OCI-LY7 (cell line): ENCODE measurements at regions not wholly inside any gene's neighbourhood (a gene's known extent, or its start where the extent isn't known, plus 50 kb on each side); places are given as distances from the start of the nearest gene placed in this dataset.

Source experiments
- BruUV-seq: library from RNA; stranded (reverse); fragments of 400-500 nt; replicated peaks from 2 replicates; lab custom pipeline; 2021; lab: Mats Ljungman, UMichigan
- CTCF ChIA-PET: fragments of 300-600 bp; sonication (Branson Sonifier 250); formaldehyde crosslinking; loops from one replicate; lab custom pipeline; 2022; ENCODE audit warnings: antibody characterized with exemption; ENCODE audit not compliant: unreplicated experiment; lab: Charles Lee
- POLR2A ChIA-PET: fragments of 300-600 bp; sonication (Branson Sonifier 250); formaldehyde crosslinking; loops from one replicate; lab custom pipeline; 2022; ENCODE audit warnings: antibody characterized with exemption; lab: Charles Lee
- DNase-seq: peaks from one replicate; pipeline ENCODE4 v3.0.0-alpha.2; 2015; ENCODE audit warnings: low spot score
- H2AFZ ChIP-seq: fragments of 200-600 bp; sonication (generic), shearing (Covaris generic); 2 replicates; pipeline ENCODE4 v1.6.1; 2014; ENCODE audit warnings: mild to moderate bottlenecking, antibody characterized with exemption, low read length, moderate library complexity
- H3K27ac ChIP-seq: fragments of 200-600 bp; sonication (generic); 2 replicates; pipeline ENCODE4 v1.5.1; 2014; ENCODE audit warnings: mixed run types, low read depth, mild to moderate bottlenecking, moderate library complexity, low read length, inconsistent platforms; ENCODE audit not compliant: poor library complexity, severe bottlenecking
- H3K36me3 ChIP-seq: fragments of 200-600 bp; sonication (generic); 2 replicates; pipeline ENCODE4 v1.6.1; 2014; ENCODE audit warnings: mild to moderate bottlenecking, antibody characterized with exemption, low read length, moderate library complexity, mixed read lengths; ENCODE audit not compliant: insufficient read depth
- H3K4me1 ChIP-seq: fragments of 200-600 bp; sonication (generic); 2 replicates; pipeline ENCODE4 v1.5.1; 2014; ENCODE audit warnings: mild to moderate bottlenecking, low read length; ENCODE audit not compliant: insufficient read depth, poor library complexity, severe bottlenecking
- H3K4me2 ChIP-seq: fragments of 200-600 bp; sonication (generic); 2 replicates; pipeline ENCODE4 v1.6.1; 2014; ENCODE audit warnings: mild to moderate bottlenecking, low read length
- H3K4me3 ChIP-seq: fragments of 200-600 bp; sonication (generic); 2 replicates; pipeline ENCODE4 v1.5.1; 2014; ENCODE audit warnings: mild to moderate bottlenecking, low read depth, low read length; ENCODE audit not compliant: poor library complexity, severe bottlenecking
- H3K79me2 ChIP-seq: fragments of 200-600 bp; sonication (generic); 2 replicates; pipeline ENCODE4 v1.6.1; 2016; ENCODE audit warnings: low read depth, mild to moderate bottlenecking, low read length, moderate library complexity, mixed read lengths; ENCODE audit not compliant: insufficient read depth
- H3K9me2 ChIP-seq: fragments of 200-600 bp; sonication (generic); 2 replicates; pipeline ENCODE4 v1.6.1; 2016; ENCODE audit warnings: mild to moderate bottlenecking, low read length, mixed read lengths; ENCODE audit not compliant: insufficient read depth
- H3K9me3 ChIP-seq: fragments of 200-600 bp; sonication (generic); 2 replicates; pipeline ENCODE4 v1.6.1; 2014; ENCODE audit warnings: mild to moderate bottlenecking, mixed run types, low read length, mixed read lengths
- H4K20me1 ChIP-seq: fragments of 200-600 bp; sonication (generic); 2 replicates; pipeline ENCODE4 v1.6.1; 2014; ENCODE audit warnings: mild to moderate bottlenecking, antibody characterized with exemption, low read length, moderate library complexity, mixed read lengths; ENCODE audit not compliant: insufficient read depth
- CTCF ChIP-seq: fragments of 200-600 bp; sonication (generic); conservative IDR thresholded peaks from 2 replicates; pipeline ENCODE4 v1.5.1; 2014; ENCODE audit warnings: mild to moderate bottlenecking, antibody characterized with exemption, low read length, moderate library complexity, mixed read lengths
- EZH2phosphoT487 ChIP-seq: fragments of 200-600 bp; sonication (generic); IDR thresholded peaks from 2 replicates; pipeline ENCODE4 v1.6.1; 2018; ENCODE audit warnings: low read depth, borderline replicate concordance, mild to moderate bottlenecking, mixed run types, antibody characterized with exemption, low read length, moderate library complexity, mixed read lengths
- intact Hi-C: fragments of 100-400 bp; cut with micrococcal nuclease; formaldehyde crosslinking; loops from one replicate; pipeline ENCODE4 v1.10.0; 2022; ENCODE audit not compliant: unreplicated experiment

GRCh38 chr2:59889305-59889704 is 664.1 kb downstream of the BCL11A start:
- Histone ChIP-seq H3K4me3 (no peak overlapping the region), H3K79me2 (no peaks in the 10 kb centered on the region), H4K20me1 (no peaks in the 10 kb centered on the region), H2AFZ (no peak overlapping the region), H3K27ac (no peak overlapping the region), H3K9me3 (no peaks in the 10 kb centered on the region), H3K4me1 (peaks cover 25% of the 10 kb centered on the region), H3K9me2 (no peaks in the 10 kb centered on the region), H3K4me2 (no peak overlapping the region), H3K36me3 (no peaks in the 10 kb centered on the region)
- CTCF ChIA-PET = no interaction called here
- POLR2A ChIA-PET = interaction anchor here (0.7 kb wide), 1 partner anchor 557 kb away, joined by 3 read pairs; no protein-coding TSS in a partner anchor
- intact Hi-C loops = loop anchor here (2.0 to 10.0 kb wide), 2 partner anchors 425 to 659 kb away; no protein-coding TSS in a partner anchor
- TF ChIP-seq EZH2phosphoT487 (no peak), CTCF (no peak)
- no TSS peak for BruUV-seq
- DNase-seq = no peak

- POLR2A ChIA-PET = interaction anchor here (0.5 to 1.5 kb wide), 4 partner anchors 9 to 661 kb away, joined by 3 to 6 read pairs (median 5); no protein-coding TSS in a partner anchor
Observed at GRCh38 chr2:59888706-59889105, 664.7 kb downstream of the BCL11A start.

More at GRCh38 chr2:59888706-59889105, 664.7 kb downstream of the BCL11A start:
- no peaks in the 10 kb centered on the region for H3K9me3 ChIP-seq
- peaks cover 25% of the 10 kb centered on the region for H3K4me1 ChIP-seq
- intact Hi-C loops = loop anchor here (2.0 to 10.0 kb wide), 2 partner anchors 426 to 660 kb away; no protein-coding TSS in a partner anchor
- H2AFZ ChIP-seq = peak overlapping the region; percentile 78; the same call in 1 of the 2 replicates
- H4K20me1 ChIP-seq = no peaks in the 10 kb centered on the region
- no peaks in the 10 kb centered on the region for H3K79me2 ChIP-seq
- TF ChIP-seq EZH2phosphoT487 (no peak), CTCF (no peak)
- no peak overlapping the region for H3K4me3 ChIP-seq
- H3K36me3 ChIP-seq = no peaks in the 10 kb centered on the region
- no peak for DNase-seq
- BruUV-seq = no TSS peak
- H3K27ac ChIP-seq = no peak overlapping the region
- H3K9me2 ChIP-seq = no peaks in the 10 kb centered on the region
- CTCF ChIA-PET = interaction anchor here (0.6 to 1.0 kb wide), 2 partner anchors 27 to 30 kb away, joined by 3 read pairs; no protein-coding TSS in a partner anchor
- H3K4me2 ChIP-seq = no peak overlapping the region
